Kidney (tissue), 13 donors: ENCODE measurements at regions not wholly inside any gene's neighbourhood (a gene's known extent, or its start where the extent isn't known, plus 50 kb on each side); places are given as distances from the start of the nearest gene placed in this dataset.
A peak's percentile ranks its signal among the peaks of the same experiment; 100 is the strongest.

Experiments used
- DNase-seq, 5 donors: peaks; one replicate each; pipeline ENCODE4 v3.0.0-alpha.2; 2013 to 2020
- FAIRE-seq: peaks from 2 replicates; lab custom pipeline; 2012; peaks lifted over from hg19 to GRCh38; lab: Jason Lieb, UNC
- H3K27ac ChIP-seq, 2 donors: one replicate each; pipeline ENCODE4 v1.7.0; 2013; ENCODE audit warnings: low read depth in 2 of 2, low read length in 2 of 2, inconsistent platforms in 1 of 2
- H3K27me3 ChIP-seq: one replicate; pipeline ENCODE4 v1.7.1; 2013; ENCODE audit warnings: low read length, inconsistent platforms; ENCODE audit not compliant: control insufficient read depth, insufficient read depth
- H3K36me3 ChIP-seq, 3 donors: one replicate each; pipeline versions ENCODE4 v1.7.0 to v1.7.1; 2013; ENCODE audit warnings: low read length in 3 of 3, control low read depth in 1 of 3, inconsistent platforms in 1 of 3; ENCODE audit not compliant: insufficient read depth in 3 of 3, control insufficient read depth in 2 of 3
- H3K4me1 ChIP-seq, 3 donors: one replicate each; pipeline versions ENCODE4 v1.7.0 to v1.7.1; 2013; ENCODE audit warnings: low read length in 3 of 3, inconsistent platforms in 1 of 3, low read depth in 1 of 3; ENCODE audit not compliant: control insufficient read depth in 2 of 3, insufficient read depth in 2 of 3
- H3K4me3 ChIP-seq, 3 donors: one replicate each; pipeline versions ENCODE4 v1.7.0 to v1.8.1; 2013; ENCODE audit warnings: low read length in 3 of 3, control low read depth in 1 of 3, inconsistent platforms in 1 of 3
- H3K9ac ChIP-seq, 3 donors: one replicate each; pipeline versions ENCODE4 v1.7.0 to v1.7.1; 2013; ENCODE audit warnings: low read length in 3 of 3, control low read depth in 1 of 3, inconsistent platforms in 1 of 3
- H3K9me3 ChIP-seq, 3 donors: one replicate each; pipeline versions ENCODE4 v1.7.0 to v1.7.1; 2013; ENCODE audit warnings: low read length in 3 of 3, control low read depth in 1 of 3, inconsistent platforms in 1 of 3; ENCODE audit not compliant: control insufficient read depth in 2 of 3, insufficient read depth in 1 of 3
- CTCF ChIP-seq: IDR thresholded peaks from 3 replicates; pipeline ENCODE4 v1.5.1; 2012; ENCODE audit warnings: mild to moderate bottlenecking, moderate library complexity, borderline replicate concordance; ENCODE audit not compliant: insufficient read depth; ENCODE audit errors: extremely low read depth
- intact Hi-C: fragments of 100-400 bp; cut with DNase I; formaldehyde crosslinking; loops from one replicate; pipeline ENCODE4 v1.11.1; 2022
- donor health status: control.
- donor health status: control.
- donor health status: control.
- donor health status: control.
- donor health status: control.
- donor health status: DM: yes; HTN: yes; CAD: no.
- donor health status: Normal renal cell carcinoma (clear cell type).

- H3K9me3 ChIP-seq: peaks cover 0 to 11% (median 2%) of the 10 kb centered on the region in 3 donors
- H3K27ac ChIP-seq: no peak overlapping the region
- H3K4me3 ChIP-seq: no peak overlapping the region
- DNase-seq (peak in 4 of 5 donors; percentile 50 to 76 (median 62)), FAIRE-seq (no peak)
- intact Hi-C loops: no loop called here
- H3K27me3 ChIP-seq: no peaks in the 10 kb centered on the region
- H3K4me1 ChIP-seq: no peaks in the 10 kb centered on the region
- no peak for TF ChIP-seq CTCF
- H3K36me3 ChIP-seq: no peaks in the 10 kb centered on the region
- no peak overlapping the region for H3K9ac ChIP-seq
Observed at GRCh38 chr22:22408731-22409696, 99.5 kb downstream of the ZNF280B start.

- H3K9ac ChIP-seq: no peak overlapping the region
- no peaks in the 10 kb centered on the region for H3K27me3 ChIP-seq
- DNase-seq (peak in 3 of 5 donors; percentile 26 to 86 (median 45)), FAIRE-seq (no peak)
- H3K4me1 ChIP-seq: no peaks in the 10 kb centered on the region
- intact Hi-C loops: no loop called here
- no peak for TF ChIP-seq CTCF
- no peak overlapping the region for H3K4me3 ChIP-seq
- no peaks in the 10 kb centered on the region for H3K36me3 ChIP-seq
- H3K9me3 ChIP-seq: peaks cover 0 to 11% (median 2%) of the 10 kb centered on the region in 3 donors
- H3K27ac ChIP-seq: no peak overlapping the region
Observed at GRCh38 chr22:22410121-22410520, 98.4 kb downstream of the ZNF280B start.

- H3K36me3 ChIP-seq: no peaks in the 10 kb centered on the region
- H3K9ac ChIP-seq: no peak overlapping the region
- H3K4me3 ChIP-seq: no peak overlapping the region
- intact Hi-C loops: no loop called here
- no peak for TF ChIP-seq CTCF
- peaks cover 0 to 11% (median 2%) of the 10 kb centered on the region in 3 donors for H3K9me3 ChIP-seq
- no peaks in the 10 kb centered on the region for H3K4me1 ChIP-seq
- no peaks in the 10 kb centered on the region for H3K27me3 ChIP-seq
- DNase-seq (no peak), FAIRE-seq (no peak)
- no peak overlapping the region for H3K27ac ChIP-seq
Observed at GRCh38 chr22:22410677-22411076, 97.9 kb downstream of the ZNF280B start.
